Gastroesophageal sphincter (tissue), 4 donors: ENCODE measurements at regions not wholly inside any gene's neighbourhood (a gene's known extent, or its start where the extent isn't known, plus 50 kb on each side); places are given as distances from the start of the nearest gene placed in this dataset.

ENCODE experiments used
- ATAC-seq: fragments of 150-250 bp; one replicate; pipeline ENCODE4 v1.9.1; 2016; ENCODE audit warnings: mild to moderate bottlenecking, moderate library complexity
- H3K27ac ChIP-seq, 4 donors: fragments of 200-600 bp; sonication (generic) in 3 of 4; 1 replicate in 3 of 4; 2 replicates in 1 of 4; pipeline ENCODE4 v1.5.1; 2016 to 2019
- H3K27me3 ChIP-seq: fragments of 200-600 bp; sonication (generic); one replicate; pipeline ENCODE4 v1.5.1; 2019
- H3K36me3 ChIP-seq, 2 donors: fragments of 200-600 bp; sonication (generic); one replicate each; pipeline ENCODE4 v1.5.1; 2019; ENCODE audit warnings: control low read depth in 1 of 2
- H3K4me1 ChIP-seq, 3 donors: fragments of 200-600 bp; sonication (generic); 1 replicate in 2 of 3; 2 replicates in 1 of 3; pipeline ENCODE4 v1.5.1; 2016 to 2019; ENCODE audit warnings: control low read depth in 2 of 3
- H3K4me3 ChIP-seq, 2 donors: fragments of 200-600 bp; sonication (generic); one replicate each; pipeline ENCODE4 v1.5.1; 2019; ENCODE audit warnings: mild to moderate bottlenecking in 1 of 2, moderate library complexity in 1 of 2
- H3K9me3 ChIP-seq, 3 donors: fragments of 200-600 bp; sonication (generic); one replicate each; pipeline ENCODE4 v1.5.1; 2017 to 2019; ENCODE audit warnings: control low read depth in 2 of 3
- EP300 ChIP-seq: sonication (generic); formaldehyde crosslinking; IDR thresholded peaks from one replicate; pipeline ENCODE4 v1.6.1; 2017; ENCODE audit warnings: antibody characterized with exemption, mild to moderate bottlenecking
- POLR2A ChIP-seq, 2 donors: fragments of 450-650 bp; IDR thresholded peaks; one replicate each; pipeline ENCODE4 v1.6.1; 2017; ENCODE audit warnings: antibody characterized with exemption in 2 of 2, mild to moderate bottlenecking in 2 of 2, moderate library complexity in 1 of 2
- POLR2AphosphoS5 ChIP-seq: sonication (generic); formaldehyde crosslinking; IDR thresholded peaks from one replicate; pipeline ENCODE4 v1.6.1; 2017; ENCODE audit warnings: antibody characterized with exemption
- WGBS, 2 donors: methylation state at CpG; one replicate each; pipeline ENCODE4 v1.1.5; 2018; ENCODE audit warnings: low coverage in 1 of 2; 5-methylcytosine and 5-hydroxymethylcytosine counted together
- TF ChIP-seq, protein P1 (sequence below), 4 experiments: fragments of 200-600 bp in 2 of 4; fragments of 450-650 bp in 2 of 4; sonication (generic) in 1 of 4; IDR thresholded peaks; one replicate each; pipeline ENCODE4 v1.5.1; 2017 to 2019; ENCODE audit warnings: antibody characterized with exemption in 4 of 4, mild to moderate bottlenecking in 2 of 4, moderate library complexity in 2 of 4

DNA sequence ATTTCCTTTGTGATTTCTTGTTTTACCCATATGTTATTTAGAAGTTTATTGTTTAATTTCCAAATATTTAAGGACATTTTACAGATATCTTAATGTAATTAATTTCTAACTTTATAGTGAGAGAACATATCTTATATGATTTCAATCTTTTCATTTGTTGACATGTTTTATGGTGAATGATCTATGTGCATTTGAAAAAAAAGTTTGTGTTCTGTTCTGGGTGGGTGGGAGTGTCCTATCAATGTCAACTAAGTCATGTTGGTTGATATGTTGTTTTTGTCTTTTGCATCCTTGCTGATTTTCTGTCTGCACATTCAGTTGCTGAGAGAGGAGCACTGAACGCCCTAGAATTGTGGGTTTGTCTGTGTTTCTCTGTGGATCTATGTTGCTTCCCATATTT, 50.3 kb upstream of the CBFA2T3 start:
- no peaks in the 10 kb centered on the region for H3K4me1 ChIP-seq
- no peak for ATAC-seq
- H3K9me3 ChIP-seq, result peaks cover 0 to 41% (median 0%) of the 10 kb centered on the region in 3 donors
- no peak overlapping the region for H3K4me3 ChIP-seq
- peaks cover 53% of the 10 kb centered on the region for H3K27me3 ChIP-seq
- no peak overlapping the region for H3K27ac ChIP-seq
- H3K36me3 ChIP-seq, result no peaks in the 10 kb centered on the region
- TF ChIP-seq POLR2AphosphoS5 (no peak), EP300 (no peak), POLR2A (IDR thresholded peaks at IDR 0.05) (no peak)
- TF ChIP-seq, protein P1, sequence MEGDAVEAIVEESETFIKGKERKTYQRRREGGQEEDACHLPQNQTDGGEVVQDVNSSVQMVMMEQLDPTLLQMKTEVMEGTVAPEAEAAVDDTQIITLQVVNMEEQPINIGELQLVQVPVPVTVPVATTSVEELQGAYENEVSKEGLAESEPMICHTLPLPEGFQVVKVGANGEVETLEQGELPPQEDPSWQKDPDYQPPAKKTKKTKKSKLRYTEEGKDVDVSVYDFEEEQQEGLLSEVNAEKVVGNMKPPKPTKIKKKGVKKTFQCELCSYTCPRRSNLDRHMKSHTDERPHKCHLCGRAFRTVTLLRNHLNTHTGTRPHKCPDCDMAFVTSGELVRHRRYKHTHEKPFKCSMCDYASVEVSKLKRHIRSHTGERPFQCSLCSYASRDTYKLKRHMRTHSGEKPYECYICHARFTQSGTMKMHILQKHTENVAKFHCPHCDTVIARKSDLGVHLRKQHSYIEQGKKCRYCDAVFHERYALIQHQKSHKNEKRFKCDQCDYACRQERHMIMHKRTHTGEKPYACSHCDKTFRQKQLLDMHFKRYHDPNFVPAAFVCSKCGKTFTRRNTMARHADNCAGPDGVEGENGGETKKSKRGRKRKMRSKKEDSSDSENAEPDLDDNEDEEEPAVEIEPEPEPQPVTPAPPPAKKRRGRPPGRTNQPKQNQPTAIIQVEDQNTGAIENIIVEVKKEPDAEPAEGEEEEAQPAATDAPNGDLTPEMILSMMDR (IDR thresholded peaks at IDR 0.05), result no peak
- 73 to 89% methylated on average over 1 of the region's 1 CpG for WGBS, 2 donors

DNA sequence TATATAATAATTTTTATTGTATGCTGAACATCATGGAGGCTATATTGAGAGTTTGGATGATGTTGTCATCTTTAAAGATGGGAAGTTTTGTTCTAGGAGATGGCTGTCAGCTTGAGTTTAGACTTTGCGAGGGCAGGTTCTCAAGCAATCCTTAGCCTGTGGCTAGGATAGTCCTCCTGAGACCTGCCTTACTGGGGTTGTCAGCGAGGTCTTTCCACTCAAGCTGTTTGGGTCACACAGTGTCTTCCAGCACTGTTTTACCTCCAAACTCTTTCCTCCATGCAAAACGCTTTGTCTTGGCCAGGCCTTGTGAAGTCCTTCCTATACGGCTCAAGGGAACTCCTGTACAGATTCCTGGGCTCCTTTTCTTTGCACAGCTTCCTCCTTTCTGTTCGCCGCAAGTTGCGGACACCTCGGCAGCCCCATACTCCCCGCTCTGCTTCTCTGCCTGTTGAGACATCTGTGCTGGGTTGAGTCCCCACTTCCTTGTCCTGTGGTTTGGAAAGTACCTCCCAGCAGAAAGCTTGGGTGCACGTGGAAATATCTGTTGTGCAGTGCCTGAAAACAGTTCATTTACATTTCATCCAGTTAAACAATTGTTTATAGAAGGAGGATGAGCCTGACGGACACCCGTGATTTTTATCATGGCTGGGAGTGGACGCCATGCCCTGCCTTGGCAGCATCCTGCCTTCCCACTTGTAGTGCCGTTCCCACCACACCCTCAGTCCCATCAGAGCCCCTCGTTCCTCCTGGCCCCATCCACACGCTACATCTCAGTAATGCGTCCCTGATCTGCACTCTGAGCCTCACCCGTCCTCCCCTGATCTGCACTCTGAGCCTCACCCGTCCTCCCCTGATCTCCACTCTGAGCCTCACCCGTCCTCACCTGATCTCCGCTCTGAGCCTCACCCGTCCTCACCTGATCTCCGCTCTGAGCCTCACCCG, 55.0 kb upstream of the CBFA2T3 start:
- H3K4me1 ChIP-seq, result no peaks in the 10 kb centered on the region
- TF ChIP-seq EP300 (no peak), POLR2AphosphoS5 (no peak), POLR2A (IDR thresholded peaks at IDR 0.05) (no peak)
- TF ChIP-seq, protein P1 (IDR thresholded peaks at IDR 0.05), result no peak
- H3K27me3 ChIP-seq, result peaks cover 52% of the 10 kb centered on the region
- no peak overlapping the region for H3K4me3 ChIP-seq
- no peak overlapping the region for H3K27ac ChIP-seq
- peaks cover 0 to 14% (median 0%) of the 10 kb centered on the region in 3 donors for H3K9me3 ChIP-seq
- no peaks in the 10 kb centered on the region for H3K36me3 ChIP-seq
- 74 to 77% methylated on average over 18 to 23 of the region's 24 CpGs for WGBS, 2 donors
- ATAC-seq, result peak; percentile 66

DNA sequence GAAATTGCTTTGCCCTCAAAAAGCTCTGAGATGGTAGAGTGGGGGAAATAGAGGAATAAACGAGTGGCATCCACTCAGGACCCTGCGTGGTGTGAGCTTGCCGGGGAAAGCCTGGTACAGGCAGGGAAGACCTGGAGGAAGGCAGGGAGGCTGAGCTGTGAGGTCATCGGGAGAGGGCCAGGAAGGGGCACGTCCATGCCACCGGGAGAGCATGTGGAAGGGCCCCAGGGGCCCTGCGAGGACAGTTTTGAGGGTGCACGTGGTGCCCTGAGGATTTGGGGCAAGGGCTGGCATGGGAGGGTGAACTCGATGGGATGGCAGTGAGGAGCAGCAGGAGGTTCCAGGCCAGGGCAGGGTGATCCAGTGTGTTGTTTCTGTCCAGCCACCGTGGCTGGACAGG, 56.3 kb upstream of the CBFA2T3 start:
- H3K27me3 ChIP-seq, result peaks cover 57% of the 10 kb centered on the region

DNA sequence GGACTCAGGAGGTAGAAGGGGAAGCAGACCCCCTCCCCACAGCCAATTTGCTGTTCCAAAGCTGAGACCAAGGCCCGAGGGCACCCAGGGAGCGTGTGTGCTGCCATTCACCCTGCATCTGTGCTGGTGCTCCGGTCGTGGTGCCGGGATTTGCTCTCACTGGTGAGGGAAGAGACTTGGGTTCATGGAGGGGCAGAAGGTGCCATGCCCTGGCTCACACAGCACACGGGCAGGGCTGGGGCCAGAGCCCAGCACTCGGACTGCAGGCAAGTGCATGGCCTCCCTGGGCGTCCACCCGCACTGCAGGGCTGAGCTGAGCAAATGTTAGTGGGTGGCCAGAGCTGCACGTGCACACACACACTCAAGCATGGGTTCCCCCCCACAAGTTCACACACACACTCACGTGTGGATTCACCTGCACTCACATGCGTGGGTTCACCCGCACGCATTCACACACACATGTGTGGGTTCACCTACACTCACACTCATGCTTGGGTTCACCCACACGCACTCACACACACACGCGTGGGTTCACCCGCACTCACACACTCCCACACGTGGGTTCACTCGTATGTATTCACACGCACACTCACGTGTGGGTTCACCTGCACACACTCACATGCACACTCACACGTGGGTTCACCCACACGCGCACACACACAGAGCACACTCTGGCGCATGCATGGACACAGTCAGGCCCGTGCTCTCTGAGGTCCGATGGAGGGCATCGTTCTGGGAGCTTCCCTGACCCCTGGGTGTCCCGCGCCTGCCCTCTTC, 57.0 kb upstream of the CBFA2T3 start:
- WGBS, 2 donors, result 79 to 84% methylated on average over 9 to 17 of the region's 31 CpGs
- TF ChIP-seq, protein P1 (IDR thresholded peaks at IDR 0.05), result no peak
- TF ChIP-seq POLR2AphosphoS5 (no peak), EP300 (no peak), POLR2A (IDR thresholded peaks at IDR 0.05) (no peak)
- ATAC-seq, result no peak

More for the DNA sequence above, 56.3 kb upstream of the CBFA2T3 start:
- TF ChIP-seq POLR2A (IDR thresholded peaks at IDR 0.05) (no peak), POLR2AphosphoS5 (no peak), EP300 (no peak)
- TF ChIP-seq, protein P1 (IDR thresholded peaks at IDR 0.05), result no peak
- H3K9me3 ChIP-seq, result peaks cover 0 to 8% (median 0%) of the 10 kb centered on the region in 3 donors
- no peaks in the 10 kb centered on the region for H3K36me3 ChIP-seq
- ATAC-seq, result no peak
- H3K27ac ChIP-seq, result no peak overlapping the region
- no peak overlapping the region for H3K4me3 ChIP-seq
- H3K4me1 ChIP-seq, result no peaks in the 10 kb centered on the region
- 52 to 72% methylated on average over 3 to 10 of the region's 10 CpGs for WGBS, 2 donors

More for the DNA sequence above, 57.0 kb upstream of the CBFA2T3 start:
- Histone ChIP-seq H3K4me1 (no peaks in the 10 kb centered on the region), H3K36me3 (no peaks in the 10 kb centered on the region), H3K27me3 (peaks cover 60% of the 10 kb centered on the region), H3K27ac (no peak overlapping the region), H3K4me3 (no peak overlapping the region), H3K9me3 (peaks cover 0 to 8% (median 0%) of the 10 kb centered on the region in 3 donors)
